Panc1 (cell line): ENCODE measurements at regions not wholly inside any gene's neighbourhood (a gene's known extent, or its start where the extent isn't known, plus 50 kb on each side); places are given as distances from the start of the nearest gene placed in this dataset.

Experiments
- ATAC-seq: fragments of 200-7000 bp; cut with Tn5 transposase; 2 replicates; pipeline ENCODE4 v1.9.1; 2020; ENCODE audit warnings: mild to moderate bottlenecking, moderate library complexity
- BruUV-seq: library from RNA; stranded (reverse); fragments of 400-500 nt; replicated peaks from 2 replicates; lab custom pipeline; 2021; lab: Mats Ljungman, UMichigan
- CTCF ChIA-PET: fragments of 300-600 bp; sonication (Branson Sonifier 250); formaldehyde crosslinking; loops from one replicate; lab custom pipeline; 2022; ENCODE audit warnings: antibody characterized with exemption; lab: Charles Lee
- POLR2A ChIA-PET: fragments of 300-600 bp; sonication (Branson Sonifier 250); formaldehyde crosslinking; loops from one replicate; lab custom pipeline; 2022; ENCODE audit warnings: antibody characterized with exemption; lab: Charles Lee
- DNase-seq: peaks from one replicate; pipeline ENCODE4 v3.0.0-alpha.2; 2010; ENCODE audit warnings: low read depth, low spot score
- H3K27ac ChIP-seq: 2 replicates; pipeline ENCODE4 v1.5.1; 2011; ENCODE audit warnings: mild to moderate bottlenecking, low read length, inconsistent platforms
- H3K27me3 ChIP-seq: fragments of 200-500 bp; sonication (Bioruptor generic); 2 replicates; pipeline ENCODE4 v1.6.0; 2014; ENCODE audit warnings: low read length, inconsistent platforms; ENCODE audit not compliant: control insufficient read depth, insufficient read depth
- H3K36me3 ChIP-seq: fragments of 200-500 bp; sonication (Bioruptor generic); 2 replicates; pipeline ENCODE4 v1.5.1; 2014; ENCODE audit warnings: inconsistent platforms, mild to moderate bottlenecking, low read length, moderate library complexity; ENCODE audit not compliant: control insufficient read depth, insufficient read depth
- H3K4me1 ChIP-seq: 2 replicates; pipeline ENCODE4 v1.5.1; 2011; ENCODE audit warnings: inconsistent platforms, mild to moderate bottlenecking, low read length, moderate library complexity; ENCODE audit not compliant: control insufficient read depth, insufficient read depth
- H3K4me3 ChIP-seq, 2 experiments: 2 replicates each; pipeline ENCODE4 v1.5.1; 2011 to 2012; ENCODE audit warnings: low read depth in 2 of 2, low read length in 2 of 2, mild to moderate bottlenecking in 2 of 2, inconsistent platforms in 1 of 2, moderate library complexity in 1 of 2
- H3K9me3 ChIP-seq: fragments of 200-500 bp; sonication (Bioruptor generic); 2 replicates; pipeline ENCODE4 v1.5.1; 2014; ENCODE audit warnings: low read depth, mild to moderate bottlenecking, inconsistent platforms, low read length, moderate library complexity; ENCODE audit not compliant: control insufficient read depth, insufficient read depth
- POLR2AphosphoS5 ChIP-seq: IDR thresholded peaks from 2 replicates; pipeline ENCODE4 v1.6.1; 2012; ENCODE audit warnings: mild to moderate bottlenecking, low read depth, low read length, moderate library complexity
- SIN3A ChIP-seq: IDR thresholded peaks from 2 replicates; pipeline ENCODE4 v1.6.1; 2012; ENCODE audit warnings: low read depth, mild to moderate bottlenecking, low read length, moderate library complexity, borderline replicate concordance; ENCODE audit not compliant: insufficient read depth
- TCF7L2 ChIP-seq: IDR thresholded peaks from 2 replicates; pipeline ENCODE4 v1.6.1; 2011; ENCODE audit warnings: mild to moderate bottlenecking, low read depth, low read length, inconsistent platforms
- in situ Hi-C: cut with HindIII; loops from 2 replicates; pipeline ENCODE4 v1.10.0; 2016; ENCODE audit warnings: low sequenced_read_pairs, low pct_unique_long_range_greater_than_20kb
- intact Hi-C: fragments of 100-400 bp; cut with micrococcal nuclease; formaldehyde crosslinking; loops from one replicate; pipeline ENCODE4 v1.10.0; 2022; ENCODE audit not compliant: unreplicated experiment
- TF ChIP-seq, protein P1 (sequence below): fragments of 450-650 bp; IDR thresholded peaks from 2 replicates; pipeline ENCODE4 v1.5.1; 2017; ENCODE audit warnings: mild to moderate bottlenecking
- TF ChIP-seq, protein P2 (sequence below), 2 experiments: IDR thresholded peaks; 2 replicates each; pipeline ENCODE4 v1.6.1; 2011 to 2012; ENCODE audit warnings: low read depth in 2 of 2, control low read depth in 1 of 2, low read length in 1 of 2, mild to moderate bottlenecking in 1 of 2, moderate library complexity in 1 of 2; ENCODE audit not compliant: insufficient read depth in 1 of 2

DNA sequence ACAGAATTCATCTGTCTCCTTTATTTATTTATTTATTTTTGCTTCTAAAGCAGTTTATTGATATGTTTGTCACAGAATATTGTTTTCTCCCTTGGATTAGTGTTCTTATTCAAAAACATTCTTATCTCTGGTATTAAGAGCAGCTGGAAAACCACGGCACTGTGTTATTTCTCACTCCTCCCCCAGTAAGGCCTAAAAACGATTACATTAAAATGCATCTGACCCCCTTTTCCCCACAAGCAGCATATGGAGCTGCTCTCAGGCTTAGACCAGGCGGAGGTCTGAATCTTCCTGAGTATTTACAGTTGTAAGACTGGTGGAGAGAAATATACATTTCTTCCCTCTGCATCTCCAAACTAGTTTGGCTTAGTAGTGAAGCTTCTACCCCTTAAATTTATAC, 86.8 kb downstream of the HLX start:
- POLR2A ChIA-PET = no interaction called here
- intact Hi-C loops = no loop called here
- no TSS peak for BruUV-seq

DNA sequence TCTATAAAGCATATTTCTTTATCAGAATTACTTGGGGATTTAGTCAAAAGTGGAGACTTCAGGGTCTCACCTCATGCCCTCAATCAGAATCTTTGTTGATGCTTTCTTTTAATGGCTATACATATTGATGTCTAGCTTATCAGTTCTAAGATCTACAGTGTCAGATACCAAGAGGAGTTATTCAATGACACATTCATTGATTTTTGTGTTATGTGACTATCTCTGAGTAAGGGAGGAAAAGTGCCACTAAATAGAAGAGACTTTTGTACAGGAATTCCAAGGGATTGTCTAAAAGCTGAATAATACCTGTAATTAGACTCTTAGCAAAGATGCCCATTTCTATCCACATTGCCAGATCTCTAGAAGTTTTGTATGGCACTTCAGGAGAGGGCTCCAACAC, 87.2 kb downstream of the HLX start:
- intact Hi-C loops (no loop called here), in situ Hi-C loops (no loop called here)
- TF ChIP-seq, protein P1, sequence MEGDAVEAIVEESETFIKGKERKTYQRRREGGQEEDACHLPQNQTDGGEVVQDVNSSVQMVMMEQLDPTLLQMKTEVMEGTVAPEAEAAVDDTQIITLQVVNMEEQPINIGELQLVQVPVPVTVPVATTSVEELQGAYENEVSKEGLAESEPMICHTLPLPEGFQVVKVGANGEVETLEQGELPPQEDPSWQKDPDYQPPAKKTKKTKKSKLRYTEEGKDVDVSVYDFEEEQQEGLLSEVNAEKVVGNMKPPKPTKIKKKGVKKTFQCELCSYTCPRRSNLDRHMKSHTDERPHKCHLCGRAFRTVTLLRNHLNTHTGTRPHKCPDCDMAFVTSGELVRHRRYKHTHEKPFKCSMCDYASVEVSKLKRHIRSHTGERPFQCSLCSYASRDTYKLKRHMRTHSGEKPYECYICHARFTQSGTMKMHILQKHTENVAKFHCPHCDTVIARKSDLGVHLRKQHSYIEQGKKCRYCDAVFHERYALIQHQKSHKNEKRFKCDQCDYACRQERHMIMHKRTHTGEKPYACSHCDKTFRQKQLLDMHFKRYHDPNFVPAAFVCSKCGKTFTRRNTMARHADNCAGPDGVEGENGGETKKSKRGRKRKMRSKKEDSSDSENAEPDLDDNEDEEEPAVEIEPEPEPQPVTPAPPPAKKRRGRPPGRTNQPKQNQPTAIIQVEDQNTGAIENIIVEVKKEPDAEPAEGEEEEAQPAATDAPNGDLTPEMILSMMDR = no peak
- TF ChIP-seq, protein P2, sequence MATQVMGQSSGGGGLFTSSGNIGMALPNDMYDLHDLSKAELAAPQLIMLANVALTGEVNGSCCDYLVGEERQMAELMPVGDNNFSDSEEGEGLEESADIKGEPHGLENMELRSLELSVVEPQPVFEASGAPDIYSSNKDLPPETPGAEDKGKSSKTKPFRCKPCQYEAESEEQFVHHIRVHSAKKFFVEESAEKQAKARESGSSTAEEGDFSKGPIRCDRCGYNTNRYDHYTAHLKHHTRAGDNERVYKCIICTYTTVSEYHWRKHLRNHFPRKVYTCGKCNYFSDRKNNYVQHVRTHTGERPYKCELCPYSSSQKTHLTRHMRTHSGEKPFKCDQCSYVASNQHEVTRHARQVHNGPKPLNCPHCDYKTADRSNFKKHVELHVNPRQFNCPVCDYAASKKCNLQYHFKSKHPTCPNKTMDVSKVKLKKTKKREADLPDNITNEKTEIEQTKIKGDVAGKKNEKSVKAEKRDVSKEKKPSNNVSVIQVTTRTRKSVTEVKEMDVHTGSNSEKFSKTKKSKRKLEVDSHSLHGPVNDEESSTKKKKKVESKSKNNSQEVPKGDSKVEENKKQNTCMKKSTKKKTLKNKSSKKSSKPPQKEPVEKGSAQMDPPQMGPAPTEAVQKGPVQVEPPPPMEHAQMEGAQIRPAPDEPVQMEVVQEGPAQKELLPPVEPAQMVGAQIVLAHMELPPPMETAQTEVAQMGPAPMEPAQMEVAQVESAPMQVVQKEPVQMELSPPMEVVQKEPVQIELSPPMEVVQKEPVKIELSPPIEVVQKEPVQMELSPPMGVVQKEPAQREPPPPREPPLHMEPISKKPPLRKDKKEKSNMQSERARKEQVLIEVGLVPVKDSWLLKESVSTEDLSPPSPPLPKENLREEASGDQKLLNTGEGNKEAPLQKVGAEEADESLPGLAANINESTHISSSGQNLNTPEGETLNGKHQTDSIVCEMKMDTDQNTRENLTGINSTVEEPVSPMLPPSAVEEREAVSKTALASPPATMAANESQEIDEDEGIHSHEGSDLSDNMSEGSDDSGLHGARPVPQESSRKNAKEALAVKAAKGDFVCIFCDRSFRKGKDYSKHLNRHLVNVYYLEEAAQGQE (IDR thresholded peaks at IDR 0.05; ENCODE audit: insufficient read depth in 1 of 2, low read depth in 2 of 2, low read length in 1 of 2) = no peak
- no peak for TF ChIP-seq POLR2AphosphoS5
- no peak for TF ChIP-seq SIN3A
- no peak for TF ChIP-seq TCF7L2
- no peak overlapping the region for H3K27ac ChIP-seq
- ATAC-seq (no peak), DNase-seq (no peak)
- no peaks in the 10 kb centered on the region for H3K4me1 ChIP-seq
- H3K36me3 ChIP-seq = no peaks in the 10 kb centered on the region
- POLR2A ChIA-PET = no interaction called here
- no peak overlapping the region for H3K4me3 ChIP-seq
- no TSS peak for BruUV-seq
- H3K9me3 ChIP-seq = no peaks in the 10 kb centered on the region
- no peaks in the 10 kb centered on the region for H3K27me3 ChIP-seq
- CTCF ChIA-PET = interaction anchor here (0.6 to 0.7 kb wide), 2 partner anchors 87 to 1766 kb away, joined by 3 to 6 read pairs; partner anchors contain the start of gene HLX

More for the DNA sequence above, 86.8 kb downstream of the HLX start:
- no peak for ATAC-seq
- H3K36me3 ChIP-seq = no peaks in the 10 kb centered on the region
- CTCF ChIA-PET = interaction anchor here (0.6 to 0.7 kb wide), 2 partner anchors 87 to 1766 kb away, joined by 3 to 6 read pairs; partner anchors contain the start of gene HLX
- H3K4me3 ChIP-seq = no peak overlapping the region
- H3K27me3 ChIP-seq = no peaks in the 10 kb centered on the region
- H3K4me1 ChIP-seq = no peaks in the 10 kb centered on the region
- no peaks in the 10 kb centered on the region for H3K9me3 ChIP-seq
- in situ Hi-C loops = no loop called here
- H3K27ac ChIP-seq = no peak overlapping the region
- DNase-seq = no peak
- TF ChIP-seq, protein P1 = no peak
- TF ChIP-seq, protein P2 (IDR thresholded peaks at IDR 0.05; ENCODE audit: insufficient read depth in 1 of 2, low read depth in 2 of 2, low read length in 1 of 2) = no peak
- TF ChIP-seq TCF7L2 (no peak), SIN3A (no peak), POLR2AphosphoS5 (no peak)
